HG03280 (cell line): ENCODE measurements at regions not wholly inside any gene's neighbourhood (a gene's known extent, or its start where the extent isn't known, plus 50 kb on each side); places are given as distances from the start of the nearest gene placed in this dataset.
"Not testable (repeated sequence)": the region's sequence is repeated elsewhere in the genome, so short reads cannot be mapped to it uniquely, and the experiment has no call there.

Source experiments
- ATAC-seq: cut with Tn5 transposase; IDR thresholded peaks from one replicate; pipeline ENCODE4 v1.9.1; 2021; ENCODE audit warnings: mild to moderate bottlenecking, moderate library complexity; ENCODE audit not compliant: unreplicated experiment

GRCh38 chr6:120931520-120932180 is 402.6 kb downstream of the TBC1D32 start:
- not testable (repeated sequence) for ATAC-seq

GRCh38 chr6:120930500-120930899 is 403.8 kb downstream of the TBC1D32 start:
- not testable (repeated sequence) for ATAC-seq

- ATAC-seq = no peak
These were observed 410.1 kb downstream of the TBC1D32 start for GRCh38 chr6:120924214-120924613.

GRCh38 chr6:120918137-120918536 is 416.1 kb downstream of the TBC1D32 start:
- no peak for ATAC-seq

GRCh38 chr6:120916844-120917243 is 417.4 kb downstream of the TBC1D32 start:
- ATAC-seq = no peak

- no peak for ATAC-seq
These were observed 420.8 kb downstream of the TBC1D32 start for GRCh38 chr6:120913486-120913885.

GRCh38 chr6:120908767-120909166 is 425.5 kb downstream of the TBC1D32 start:
- no peak for ATAC-seq

- no peak for ATAC-seq
These were observed 430.4 kb downstream of the TBC1D32 start for GRCh38 chr6:120903836-120904235.

GRCh38 chr6:120899932-120900331 is 434.3 kb downstream of the TBC1D32 start:
- ATAC-seq = no peak

GRCh38 chr6:120894077-120894476 is 440.2 kb downstream of the TBC1D32 start:
- ATAC-seq = no peak

GRCh38 chr6:120876931-120877330 is 457.3 kb downstream of the TBC1D32 start:
- no peak for ATAC-seq

- no peak for ATAC-seq
These were observed 457.9 kb downstream of the TBC1D32 start for GRCh38 chr6:120876424-120876823.

GRCh38 chr6:120875900-120876299 is 458.4 kb downstream of the TBC1D32 start:
- ATAC-seq = no peak

- ATAC-seq = no peak
These were observed 459.9 kb downstream of the TBC1D32 start for GRCh38 chr6:120874422-120874821.

- no peak for ATAC-seq
These were observed 461.0 kb downstream of the TBC1D32 start for GRCh38 chr6:120873125-120873865.

- no peak for ATAC-seq
These were observed 462.1 kb downstream of the TBC1D32 start for GRCh38 chr6:120872262-120872578.

GRCh38 chr6:120871416-120872261 is 462.6 kb downstream of the TBC1D32 start:
- ATAC-seq = no peak

- no peak for ATAC-seq
These were observed 464.9 kb downstream of the TBC1D32 start for GRCh38 chr6:120869397-120869796.

- ATAC-seq = no peak
These were observed 476.9 kb downstream of the TBC1D32 start for GRCh38 chr6:120857422-120857821.

GRCh38 chr6:120854583-120854982 is 479.7 kb downstream of the TBC1D32 start:
- ATAC-seq = no peak

GRCh38 chr6:120853489-120853888 is 480.8 kb downstream of the TBC1D32 start:
- no peak for ATAC-seq
